ENCODE measurements at regions not wholly inside any gene's neighbourhood (a gene's known extent, or its start where the extent isn't known, plus 50 kb on each side); places are given as distances from the start of the nearest gene placed in this dataset.
A peak's percentile ranks its signal among the peaks of the same experiment; 100 is the strongest.

GRCh38 chr3:177249203-177249602 lies 51.9 kb upstream of the TBL1XR1 start:
- TF ChIP-seq ESRRG (CRISPR knock-in tag; IDR thresholded peaks at IDR 0.05) (no peak), TOX (CRISPR knock-in tag; IDR thresholded peaks at IDR 0.05; ENCODE audit: borderline replicate concordance) (no peak), ZFP30 (CRISPR knock-in tag; IDR thresholded peaks at IDR 0.05) (no peak), ARNTL (CRISPR knock-in tag; IDR thresholded peaks at IDR 0.05; ENCODE audit: borderline replicate concordance, low read depth) (no peak), POU6F1 (CRISPR knock-in tag; IDR thresholded peaks at IDR 0.05; ENCODE audit: borderline replicate concordance, low read depth) (no peak), TCF4 (CRISPR knock-in tag; IDR thresholded peaks at IDR 0.05; ENCODE audit: borderline replicate concordance) (no peak), SNAI2 (CRISPR knock-in tag; IDR thresholded peaks at IDR 0.05) (no peak), ZC3H10 (CRISPR knock-in tag; IDR thresholded peaks at IDR 0.05) (no peak), ZNF565 (CRISPR knock-in tag; conservative IDR thresholded peaks at IDR 0.05; ENCODE audit: low read depth) (no peak), BACH2 (CRISPR knock-in tag; IDR thresholded peaks at IDR 0.05; ENCODE audit: borderline replicate concordance) (no peak), GLIS3 (CRISPR knock-in tag; IDR thresholded peaks at IDR 0.05) (no peak)
- no peak for ATAC-seq

DNA sequence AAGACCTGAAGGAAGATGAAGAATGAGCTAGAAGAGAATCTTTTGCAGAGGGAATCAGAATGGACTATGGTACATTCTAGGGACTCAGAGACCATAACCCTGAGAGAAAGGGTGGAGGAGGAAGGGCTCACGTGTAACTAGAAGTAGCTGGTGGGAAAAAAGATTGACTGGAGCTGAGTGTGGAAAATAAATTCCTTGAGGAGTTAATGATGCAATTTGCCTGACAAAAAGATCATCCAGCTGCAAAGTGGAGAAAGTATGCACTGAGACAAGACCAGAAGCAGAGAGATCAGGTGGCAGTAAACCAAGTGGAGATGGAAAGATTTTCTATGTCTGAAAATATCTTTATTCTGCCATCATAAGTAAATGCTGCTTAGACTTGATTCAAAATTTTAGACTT lies 52.9 kb upstream of the TBL1XR1 start:
- no peak for ATAC-seq
- TF ChIP-seq, protein P1, sequence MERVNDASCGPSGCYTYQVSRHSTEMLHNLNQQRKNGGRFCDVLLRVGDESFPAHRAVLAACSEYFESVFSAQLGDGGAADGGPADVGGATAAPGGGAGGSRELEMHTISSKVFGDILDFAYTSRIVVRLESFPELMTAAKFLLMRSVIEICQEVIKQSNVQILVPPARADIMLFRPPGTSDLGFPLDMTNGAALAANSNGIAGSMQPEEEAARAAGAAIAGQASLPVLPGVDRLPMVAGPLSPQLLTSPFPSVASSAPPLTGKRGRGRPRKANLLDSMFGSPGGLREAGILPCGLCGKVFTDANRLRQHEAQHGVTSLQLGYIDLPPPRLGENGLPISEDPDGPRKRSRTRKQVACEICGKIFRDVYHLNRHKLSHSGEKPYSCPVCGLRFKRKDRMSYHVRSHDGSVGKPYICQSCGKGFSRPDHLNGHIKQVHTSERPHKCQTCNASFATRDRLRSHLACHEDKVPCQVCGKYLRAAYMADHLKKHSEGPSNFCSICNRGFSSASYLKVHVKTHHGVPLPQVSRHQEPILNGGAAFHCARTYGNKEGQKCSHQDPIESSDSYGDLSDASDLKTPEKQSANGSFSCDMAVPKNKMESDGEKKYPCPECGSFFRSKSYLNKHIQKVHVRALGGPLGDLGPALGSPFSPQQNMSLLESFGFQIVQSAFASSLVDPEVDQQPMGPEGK (CRISPR knock-in tag; IDR thresholded peaks at IDR 0.05; ENCODE audit: borderline replicate concordance): no peak
- TF ChIP-seq GLIS3 (CRISPR knock-in tag; IDR thresholded peaks at IDR 0.05): no peak
- no peak for TF ChIP-seq ZC3H10 (CRISPR knock-in tag; IDR thresholded peaks at IDR 0.05)
- TF ChIP-seq RARB (CRISPR knock-in tag; IDR thresholded peaks at IDR 0.05): no peak
- no peak for TF ChIP-seq SNAI2 (CRISPR knock-in tag; IDR thresholded peaks at IDR 0.05)

- TF ChIP-seq ZNF70 (CRISPR knock-in tag; IDR thresholded peaks at IDR 0.05): no peak
- peak; percentile 76 for TF ChIP-seq ZNF8 (CRISPR knock-in tag; IDR thresholded peaks at IDR 0.05)
- no peak for ATAC-seq
These were observed 54.5 kb upstream of the TBL1XR1 start for GRCh38 chr3:177251755-177252154.

DNA sequence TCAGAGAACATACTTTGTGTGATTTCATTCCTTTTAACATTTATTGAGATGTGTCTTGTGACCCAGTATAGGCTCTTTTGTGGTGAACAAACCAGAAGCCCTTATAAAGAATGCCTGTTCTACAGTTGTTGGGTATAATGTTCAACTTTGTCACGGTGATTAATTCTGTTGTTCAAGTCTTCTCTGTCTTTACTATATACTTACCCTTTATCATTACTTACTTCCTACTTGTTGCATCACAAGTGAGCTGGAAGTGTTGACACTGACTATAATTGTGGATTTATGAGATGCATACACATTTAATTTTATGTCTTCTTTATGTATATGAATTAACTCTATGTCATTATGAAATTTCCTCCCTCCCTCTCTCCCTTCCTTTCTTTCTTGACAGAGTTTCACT lies 59.7 kb upstream of the TBL1XR1 start:
- no peak for TF ChIP-seq TSHZ2 (CRISPR knock-in tag; IDR thresholded peaks at IDR 0.05)
- no peak for TF ChIP-seq TCF4 (CRISPR knock-in tag; IDR thresholded peaks at IDR 0.05; ENCODE audit: borderline replicate concordance)
- TF ChIP-seq ZNF8 (CRISPR knock-in tag; IDR thresholded peaks at IDR 0.05): no peak
- TF ChIP-seq CSRNP3 (CRISPR knock-in tag; IDR thresholded peaks at IDR 0.05): no peak
- no peak for TF ChIP-seq ZFP30 (CRISPR knock-in tag; IDR thresholded peaks at IDR 0.05)
- TF ChIP-seq SNAI2 (CRISPR knock-in tag; IDR thresholded peaks at IDR 0.05): no peak
- TF ChIP-seq ARNTL (CRISPR knock-in tag; IDR thresholded peaks at IDR 0.05; ENCODE audit: borderline replicate concordance, low read depth): no peak
- TF ChIP-seq ZNF565 (CRISPR knock-in tag; conservative IDR thresholded peaks at IDR 0.05; ENCODE audit: low read depth): no peak
- TF ChIP-seq ISL1 (CRISPR knock-in tag; IDR thresholded peaks at IDR 0.05): no peak
- TF ChIP-seq BACH2 (CRISPR knock-in tag; IDR thresholded peaks at IDR 0.05; ENCODE audit: borderline replicate concordance): no peak
- TF ChIP-seq POU6F1 (CRISPR knock-in tag; IDR thresholded peaks at IDR 0.05; ENCODE audit: borderline replicate concordance, low read depth): no peak

More for the DNA sequence above, 59.7 kb upstream of the TBL1XR1 start:
- ATAC-seq: peak; percentile 35; the same call in 2 of the 3 replicates

All from SK-N-SH treated with all-trans-retinoic acid at 6 μM for 48 hours (cell line).